ENCODE measurements at regions not wholly inside any gene's neighbourhood (a gene's known extent, or its start where the extent isn't known, plus 50 kb on each side); places are given as distances from the start of the nearest gene placed in this dataset.

GRCh38 chr17:63247706-63248105 is 198.4 kb downstream of the CYB561 start:
- peaks cover 0 to 5% (median 2%) of the 10 kb centered on the region in 4 donors for H3K36me3 ChIP-seq (ENCODE audit: control insufficient read depth in 4 of 4, insufficient read depth in 4 of 4, low read length in 4 of 4)
- no peak for TF ChIP-seq CTCF (IDR thresholded peaks at IDR 0.05; ENCODE audit: control extremely low read depth, extremely low read depth)
- H3K9me3 ChIP-seq (ENCODE audit: control insufficient read depth in 4 of 4, insufficient read depth in 3 of 4, low read length in 3 of 4), result peaks cover 0 to 7% (median under 1%) of the 10 kb centered on the region in 4 donors
- H3K4me3 ChIP-seq, result no peak overlapping the region
- no peak overlapping the region for H3K9ac ChIP-seq (ENCODE audit: insufficient read depth in 1 of 2, low read length in 2 of 2)
- H3K27ac ChIP-seq (ENCODE audit: low read depth in 1 of 2, low read length in 1 of 2), result no peak overlapping the region
- 87 to 95% methylated on average over 1 of the region's 1 CpG for WGBS, 2 donors
- H3K27me3 ChIP-seq (ENCODE audit: control insufficient read depth in 3 of 3, insufficient read depth in 3 of 3, low read length in 2 of 3), result no peaks in the 10 kb centered on the region
- peaks cover 0 to 14% (median 0%) of the 10 kb centered on the region in 5 donors for H3K4me1 ChIP-seq (ENCODE audit: control insufficient read depth in 5 of 5, insufficient read depth in 5 of 5, low read length in 5 of 5)
- ATAC-seq (ENCODE audit: insufficient read depth, low FRiP score), result no peak
- no peak for DNase-seq

GRCh38 chr17:63249256-63250004 is 196.7 kb downstream of the CYB561 start:
- Histone ChIP-seq H3K9ac (ENCODE audit: insufficient read depth in 1 of 2, low read length in 2 of 2) (peak overlapping the region in 1 of 2 donors; percentile 65), H3K4me3 (no peak overlapping the region), H3K9me3 (ENCODE audit: control insufficient read depth in 4 of 4, insufficient read depth in 3 of 4, low read length in 3 of 4) (peaks cover 0 to 1% (median under 1%) of the 10 kb centered on the region in 4 donors), H3K27ac (ENCODE audit: low read depth in 1 of 2, low read length in 1 of 2) (no peak overlapping the region), H3K4me1 (ENCODE audit: control insufficient read depth in 5 of 5, insufficient read depth in 5 of 5, low read length in 5 of 5) (peaks cover 0 to 14% (median 0%) of the 10 kb centered on the region in 5 donors), H3K36me3 (ENCODE audit: control insufficient read depth in 4 of 4, insufficient read depth in 4 of 4, low read length in 4 of 4) (peaks cover 0 to 2% (median under 1%) of the 10 kb centered on the region in 4 donors), H3K27me3 (ENCODE audit: control insufficient read depth in 3 of 3, insufficient read depth in 3 of 3, low read length in 2 of 3) (no peaks in the 10 kb centered on the region)
- 21 to 36% methylated on average over 4 of the region's 4 CpGs for WGBS, 2 donors
- peak; percentile 33 to 77 (median 76) for DNase-seq
- TF ChIP-seq CTCF (IDR thresholded peaks at IDR 0.05; ENCODE audit: control extremely low read depth, extremely low read depth), result no peak
- ATAC-seq (ENCODE audit: insufficient read depth, low FRiP score), result no peak

GRCh38 chr17:63250830-63251229 is 195.3 kb downstream of the CYB561 start:
- DNase-seq, result peak in 2 of 3 donors; percentile 39 to 63
- no peak for TF ChIP-seq CTCF (IDR thresholded peaks at IDR 0.05; ENCODE audit: control extremely low read depth, extremely low read depth)
- no peak overlapping the region for H3K27ac ChIP-seq (ENCODE audit: low read depth in 1 of 2, low read length in 1 of 2)
- no peak for ATAC-seq (ENCODE audit: insufficient read depth, low FRiP score)
- WGBS, 2 donors, result 50 to 82% methylated on average over 3 of the region's 3 CpGs
- peaks cover 0 to 4% (median under 1%) of the 10 kb centered on the region in 4 donors for H3K36me3 ChIP-seq (ENCODE audit: control insufficient read depth in 4 of 4, insufficient read depth in 4 of 4, low read length in 4 of 4)
- H3K4me3 ChIP-seq, result no peak overlapping the region
- peak overlapping the region in 1 of 2 donors; percentile 1 for H3K9ac ChIP-seq (ENCODE audit: insufficient read depth in 1 of 2, low read length in 2 of 2)
- H3K4me1 ChIP-seq (ENCODE audit: control insufficient read depth in 5 of 5, insufficient read depth in 5 of 5, low read length in 5 of 5), result peaks cover 0 to 14% (median 0%) of the 10 kb centered on the region in 5 donors
- peaks cover 0 to 1% (median 0%) of the 10 kb centered on the region in 4 donors for H3K9me3 ChIP-seq (ENCODE audit: control insufficient read depth in 4 of 4, insufficient read depth in 3 of 4, low read length in 3 of 4)
- H3K27me3 ChIP-seq (ENCODE audit: control insufficient read depth in 3 of 3, insufficient read depth in 3 of 3, low read length in 2 of 3), result no peaks in the 10 kb centered on the region
